Keratinocyte (primary cell): ENCODE measurements at regions not wholly inside any gene's neighbourhood (a gene's known extent, or its start where the extent isn't known, plus 50 kb on each side); places are given as distances from the start of the nearest gene placed in this dataset.

Experiments used
- DNase-seq: peaks from one replicate; pipeline ENCODE4 v3.0.0-alpha.2; 2011; ENCODE audit warnings: low read depth, missing footprints, low spot score
- FAIRE-seq: peaks from 2 replicates; lab custom pipeline; 2011; peaks lifted over from hg19 to GRCh38; lab: Jason Lieb, UNC
- H2AFZ ChIP-seq: 2 replicates; pipeline ENCODE4 v1.6.0; 2012; ENCODE audit warnings: low read length, control low read depth, inconsistent platforms; ENCODE audit not compliant: control insufficient read depth
- H3K27ac ChIP-seq: 2 replicates; pipeline ENCODE4 v1.5.1; 2011; ENCODE audit warnings: low read length; ENCODE audit not compliant: control insufficient read depth, insufficient read depth
- H3K27me3 ChIP-seq: 3 replicates; pipeline ENCODE4 v1.6.0; 2011; ENCODE audit warnings: low read length; ENCODE audit not compliant: control insufficient read depth, insufficient read depth; ENCODE audit errors: extremely low read depth
- H3K36me3 ChIP-seq, 2 experiments: 2 replicates in 1 of 2; 3 replicates in 1 of 2; pipeline ENCODE4 v1.5.1; 2011; ENCODE audit warnings: low read length in 2 of 2, mild to moderate bottlenecking in 1 of 2; ENCODE audit not compliant: control insufficient read depth in 2 of 2, insufficient read depth in 2 of 2; ENCODE audit errors: extremely low read depth in 1 of 2
- H3K4me1 ChIP-seq: 3 replicates; pipeline ENCODE4 v1.5.1; 2011; ENCODE audit warnings: low read length; ENCODE audit not compliant: control insufficient read depth, insufficient read depth; ENCODE audit errors: extremely low read depth
- H3K4me2 ChIP-seq: 3 replicates; pipeline ENCODE4 v1.6.0; 2011; ENCODE audit warnings: low read depth, low read length; ENCODE audit not compliant: control insufficient read depth, insufficient read depth; ENCODE audit errors: extremely low read depth
- H3K4me3 ChIP-seq, 3 experiments: fragments of 200-600 bp in 1 of 3; sonication (generic) in 1 of 3; 2 replicates in 2 of 3; 3 replicates in 1 of 3; pipeline ENCODE4 v1.5.1; 2011 to 2016; ENCODE audit warnings: low read length in 3 of 3, mild to moderate bottlenecking in 3 of 3, control low read depth in 2 of 3, inconsistent platforms in 1 of 3, low read depth in 1 of 3, mixed read lengths in 1 of 3, mixed run types in 1 of 3, moderate library complexity in 1 of 3; ENCODE audit not compliant: control insufficient read depth in 2 of 3, insufficient read depth in 2 of 3; ENCODE audit errors: extremely low read depth in 1 of 3
- H3K79me2 ChIP-seq: 2 replicates; pipeline ENCODE4 v1.6.0; 2012; ENCODE audit warnings: low read length; ENCODE audit not compliant: control insufficient read depth, insufficient read depth
- H3K9ac ChIP-seq: 3 replicates; pipeline ENCODE4 v1.6.0; 2011; ENCODE audit warnings: low read length; ENCODE audit not compliant: control insufficient read depth, insufficient read depth; ENCODE audit errors: extremely low read depth
- H3K9me1 ChIP-seq: 3 replicates; pipeline ENCODE4 v1.6.0; 2011; ENCODE audit warnings: low read length; ENCODE audit not compliant: control insufficient read depth, insufficient read depth; ENCODE audit errors: extremely low read depth
- H3K9me3 ChIP-seq: 2 replicates; pipeline ENCODE4 v1.5.1; 2012; ENCODE audit warnings: low read depth, low read length; ENCODE audit not compliant: control insufficient read depth
- H4K20me1 ChIP-seq: 3 replicates; pipeline ENCODE4 v1.6.0; 2011; ENCODE audit warnings: low read length; ENCODE audit not compliant: control insufficient read depth, insufficient read depth; ENCODE audit errors: extremely low read depth
- CTCF ChIP-seq, 3 experiments: IDR thresholded peaks in 1 of 3; conservative IDR thresholded peaks in 1 of 3; optimal IDR thresholded peaks in 1 of 3; 2 replicates in 2 of 3; 3 replicates in 1 of 3; pipeline versions ENCODE3 to v1.5.1; 2011; ENCODE audit warnings: low read length in 3 of 3, mild to moderate bottlenecking in 3 of 3, moderate library complexity in 2 of 3, control low read depth in 1 of 3, inconsistent platforms in 1 of 3; ENCODE audit not compliant: insufficient read depth in 2 of 3; ENCODE audit errors: extremely low read depth in 1 of 3
- EZH2 ChIP-seq: IDR thresholded peaks from one replicate; pipeline ENCODE4 v1.6.1; 2012; ENCODE audit warnings: inconsistent platforms, mild to moderate bottlenecking, low read length, moderate library complexity
- dilution Hi-C: fragments of 300-500 bp; cut with MboI; formaldehyde crosslinking; loops from one replicate; pipeline ENCODE4 v1.7.0; 2020; ENCODE audit warnings: low sequenced_read_pairs; ENCODE audit not compliant: extremely low pct_ligation_motif_present

- H4K20me1 ChIP-seq, result no peaks in the 10 kb centered on the region
- H3K4me1 ChIP-seq, result no peaks in the 10 kb centered on the region
- no peaks in the 10 kb centered on the region for H3K79me2 ChIP-seq
- dilution Hi-C loops, result no loop called here
- no peak overlapping the region for H3K9ac ChIP-seq
- DNase-seq, result no peak
- H3K9me1 ChIP-seq, result no peaks in the 10 kb centered on the region
- no peak overlapping the region for H3K4me3 ChIP-seq
- H2AFZ ChIP-seq, result no peak overlapping the region
- H3K27ac ChIP-seq, result no peak overlapping the region
- FAIRE-seq, result no peak
- no peaks in the 10 kb centered on the region for H3K36me3 ChIP-seq
- no peak overlapping the region for H3K4me2 ChIP-seq
- no peaks in the 10 kb centered on the region for H3K9me3 ChIP-seq
- H3K27me3 ChIP-seq, result no peaks in the 10 kb centered on the region
- no peak for TF ChIP-seq EZH2
- TF ChIP-seq CTCF (optimal IDR thresholded peaks at IDR 0.05 in 1 of 3, IDR thresholded peaks at IDR 0.05 in 1 of 3, conservative IDR thresholded peaks at IDR 0.05 in 1 of 3; ENCODE audit: extremely low read depth in 1 of 3, insufficient read depth in 2 of 3, low read length in 3 of 3), result no peak
These were observed 1353.4 kb downstream of the GRIK2 start for GRCh38 chr6:102746941-102747340.

GRCh38 chr6:102742754-102743356 is 1349.3 kb downstream of the GRIK2 start:
- Histone ChIP-seq H3K4me3 (no peak overlapping the region), H3K79me2 (no peaks in the 10 kb centered on the region), H3K9me1 (no peaks in the 10 kb centered on the region), H2AFZ (no peak overlapping the region), H3K27ac (no peak overlapping the region), H3K4me2 (no peak overlapping the region), H3K27me3 (no peaks in the 10 kb centered on the region), H3K36me3 (no peaks in the 10 kb centered on the region), H4K20me1 (no peaks in the 10 kb centered on the region), H3K4me1 (no peaks in the 10 kb centered on the region), H3K9ac (no peak overlapping the region), H3K9me3 (no peaks in the 10 kb centered on the region)
- TF ChIP-seq EZH2 (no peak), CTCF (optimal IDR thresholded peaks at IDR 0.05 in 1 of 3, IDR thresholded peaks at IDR 0.05 in 1 of 3, conservative IDR thresholded peaks at IDR 0.05 in 1 of 3; ENCODE audit: extremely low read depth in 1 of 3, insufficient read depth in 2 of 3, low read length in 3 of 3) (no peak)
- FAIRE-seq (no peak), DNase-seq (no peak)
- dilution Hi-C loops, result no loop called here
